OCI-LY3 (cell line): ENCODE measurements at regions not wholly inside any gene's neighbourhood (a gene's known extent, or its start where the extent isn't known, plus 50 kb on each side); places are given as distances from the start of the nearest gene placed in this dataset.

Experiments used
- H2AFZ ChIP-seq: fragments of 200-600, 300-600 bp; shearing (Covaris generic); 2 replicates; pipeline ENCODE4 v1.6.0; 2014; ENCODE audit warnings: antibody characterized with exemption, low read depth, low read length
- H3K27ac ChIP-seq: fragments of 200-600, 300-600 bp; sonication (generic); 2 replicates; pipeline ENCODE4 v1.5.1; 2014; ENCODE audit warnings: mild to moderate bottlenecking, low read length, moderate library complexity, mixed read lengths
- H3K27me3 ChIP-seq: fragments of 200-600, 300-600 bp; sonication (generic); 2 replicates; pipeline ENCODE4 v1.6.1; 2014; ENCODE audit warnings: low read depth, low read length, mixed read lengths
- H3K36me3 ChIP-seq: fragments of 200-600, 300-600 bp; sonication (generic); replicated peaks from 2 replicates; pipeline ENCODE3; 2014; ENCODE audit warnings: low read depth, low read length, mixed read lengths
- H3K4me1 ChIP-seq: fragments of 300-600, 200-600 bp; sonication (generic); 2 replicates; pipeline ENCODE4 v1.6.1; 2014; ENCODE audit warnings: low read length, mixed read lengths
- H3K4me2 ChIP-seq: fragments of 200-600, 300-600 bp; sonication (generic); 2 replicates; pipeline ENCODE4 v1.6.1; 2014; ENCODE audit warnings: low read length, mixed read lengths
- H3K4me3 ChIP-seq: fragments of 300-600, 200-600 bp; sonication (generic); 2 replicates; pipeline ENCODE4 v1.5.1; 2014; ENCODE audit warnings: antibody characterized with exemption, mild to moderate bottlenecking, low read length, moderate library complexity
- H3K79me2 ChIP-seq: fragments of 300-600, 200-600 bp; shearing (Covaris generic); 2 replicates; pipeline ENCODE4 v1.6.1; 2014; ENCODE audit warnings: mild to moderate bottlenecking, low read length, mixed read lengths
- H3K9ac ChIP-seq: fragments of 300-600, 200-600 bp; shearing (Covaris generic); 2 replicates; pipeline ENCODE4 v1.6.0; 2014; ENCODE audit warnings: mild to moderate bottlenecking, low read length, moderate library complexity
- H3K9me3 ChIP-seq: fragments of 200-600, 300-600 bp; shearing (Covaris generic); 2 replicates; pipeline ENCODE4 v1.6.1; 2014; ENCODE audit warnings: low read length, mixed read lengths; ENCODE audit not compliant: insufficient read depth
- H4K20me1 ChIP-seq: fragments of 200-600, 300-600 bp; sonication (generic); 2 replicates; pipeline ENCODE4 v1.6.1; 2016; ENCODE audit warnings: low read length, mixed read lengths; ENCODE audit not compliant: insufficient read depth
- EZH2phosphoT487 ChIP-seq: fragments of 200-600 bp; shearing (Covaris generic); IDR thresholded peaks from 2 replicates; pipeline ENCODE4 v1.6.1; 2018; ENCODE audit warnings: antibody characterized with exemption, mixed run types, low read depth
- TF ChIP-seq, protein P1 (sequence below): fragments of 200-600, 300-600 bp; sonication (generic); IDR thresholded peaks from 2 replicates; pipeline ENCODE4 v1.5.1; 2014; ENCODE audit warnings: antibody characterized with exemption, low read length, low read depth

- peaks cover 45% of the 10 kb centered on the region for H3K4me1 ChIP-seq
- peaks cover 49% of the 10 kb centered on the region for H3K27me3 ChIP-seq
- no peak overlapping the region for H3K9ac ChIP-seq
- H3K36me3 ChIP-seq = no peaks in the 10 kb centered on the region
- peak overlapping the region; percentile 36; the same call in 1 of the 2 replicates for H3K4me2 ChIP-seq
- no peak overlapping the region for H3K4me3 ChIP-seq
- TF ChIP-seq, protein P1, sequence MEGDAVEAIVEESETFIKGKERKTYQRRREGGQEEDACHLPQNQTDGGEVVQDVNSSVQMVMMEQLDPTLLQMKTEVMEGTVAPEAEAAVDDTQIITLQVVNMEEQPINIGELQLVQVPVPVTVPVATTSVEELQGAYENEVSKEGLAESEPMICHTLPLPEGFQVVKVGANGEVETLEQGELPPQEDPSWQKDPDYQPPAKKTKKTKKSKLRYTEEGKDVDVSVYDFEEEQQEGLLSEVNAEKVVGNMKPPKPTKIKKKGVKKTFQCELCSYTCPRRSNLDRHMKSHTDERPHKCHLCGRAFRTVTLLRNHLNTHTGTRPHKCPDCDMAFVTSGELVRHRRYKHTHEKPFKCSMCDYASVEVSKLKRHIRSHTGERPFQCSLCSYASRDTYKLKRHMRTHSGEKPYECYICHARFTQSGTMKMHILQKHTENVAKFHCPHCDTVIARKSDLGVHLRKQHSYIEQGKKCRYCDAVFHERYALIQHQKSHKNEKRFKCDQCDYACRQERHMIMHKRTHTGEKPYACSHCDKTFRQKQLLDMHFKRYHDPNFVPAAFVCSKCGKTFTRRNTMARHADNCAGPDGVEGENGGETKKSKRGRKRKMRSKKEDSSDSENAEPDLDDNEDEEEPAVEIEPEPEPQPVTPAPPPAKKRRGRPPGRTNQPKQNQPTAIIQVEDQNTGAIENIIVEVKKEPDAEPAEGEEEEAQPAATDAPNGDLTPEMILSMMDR = no peak
- TF ChIP-seq EZH2phosphoT487 = no peak
- H3K79me2 ChIP-seq = no peaks in the 10 kb centered on the region
- no peak overlapping the region for H3K27ac ChIP-seq
- no peaks in the 10 kb centered on the region; the same call in 1 of the 2 replicates for H4K20me1 ChIP-seq
- H3K9me3 ChIP-seq = no peaks in the 10 kb centered on the region
- H2AFZ ChIP-seq = no peak overlapping the region
Measured at GRCh38 chr4:138675685-138676084, 339.9 kb upstream of the NOCT start.

DNA sequence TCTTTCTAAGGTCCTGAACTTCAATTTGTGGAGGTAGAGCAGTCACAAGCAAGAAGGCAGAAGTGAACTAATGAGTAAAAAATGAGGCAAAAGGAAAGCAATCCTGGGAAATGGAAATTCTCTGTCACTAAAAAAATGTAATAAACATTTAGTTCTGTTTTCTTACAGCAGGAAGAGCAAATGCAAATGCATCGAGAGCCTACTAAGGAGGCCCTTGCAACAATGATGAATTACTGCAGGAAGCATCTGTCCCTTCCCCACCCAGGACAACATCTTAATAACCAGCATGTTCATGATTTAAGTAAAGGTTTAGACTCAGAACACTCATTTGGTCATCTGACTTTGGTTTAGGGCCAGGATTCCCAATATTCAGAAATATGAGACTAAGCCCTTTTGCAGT lies 341.4 kb upstream of the NOCT start:
- Histone ChIP-seq H3K79me2 (no peaks in the 10 kb centered on the region), H3K27ac (no peak overlapping the region), H3K4me3 (no peak overlapping the region), H3K4me1 (peaks cover 51% of the 10 kb centered on the region), H3K27me3 (peaks cover 45% of the 10 kb centered on the region), H3K9me3 (no peaks in the 10 kb centered on the region), H3K9ac (no peak overlapping the region), H4K20me1 (no peaks in the 10 kb centered on the region; the same call in 1 of the 2 replicates), H3K36me3 (no peaks in the 10 kb centered on the region), H2AFZ (no peak overlapping the region), H3K4me2 (peak overlapping the region; percentile 36)
- TF ChIP-seq, protein P1 = no peak
- TF ChIP-seq EZH2phosphoT487 = no peak

- TF ChIP-seq, protein P1 = no peak
- TF ChIP-seq EZH2phosphoT487 = no peak
- peak overlapping the region; percentile 45; the same call in 1 of the 2 replicates for H3K9ac ChIP-seq
- H2AFZ ChIP-seq = no peak overlapping the region
- H3K27ac ChIP-seq = no peak overlapping the region
- no peaks in the 10 kb centered on the region; the same call in 1 of the 2 replicates for H4K20me1 ChIP-seq
- H3K4me1 ChIP-seq = peaks cover 53% of the 10 kb centered on the region
- peaks cover 40% of the 10 kb centered on the region for H3K27me3 ChIP-seq
- peak overlapping the region; percentile 96 for H3K4me2 ChIP-seq
- peak overlapping the region; percentile 74 for H3K4me3 ChIP-seq
- H3K36me3 ChIP-seq = no peaks in the 10 kb centered on the region
- no peaks in the 10 kb centered on the region for H3K79me2 ChIP-seq
- no peaks in the 10 kb centered on the region for H3K9me3 ChIP-seq
Measured at GRCh38 chr4:138673053-138673452, 342.5 kb upstream of the NOCT start.

DNA sequence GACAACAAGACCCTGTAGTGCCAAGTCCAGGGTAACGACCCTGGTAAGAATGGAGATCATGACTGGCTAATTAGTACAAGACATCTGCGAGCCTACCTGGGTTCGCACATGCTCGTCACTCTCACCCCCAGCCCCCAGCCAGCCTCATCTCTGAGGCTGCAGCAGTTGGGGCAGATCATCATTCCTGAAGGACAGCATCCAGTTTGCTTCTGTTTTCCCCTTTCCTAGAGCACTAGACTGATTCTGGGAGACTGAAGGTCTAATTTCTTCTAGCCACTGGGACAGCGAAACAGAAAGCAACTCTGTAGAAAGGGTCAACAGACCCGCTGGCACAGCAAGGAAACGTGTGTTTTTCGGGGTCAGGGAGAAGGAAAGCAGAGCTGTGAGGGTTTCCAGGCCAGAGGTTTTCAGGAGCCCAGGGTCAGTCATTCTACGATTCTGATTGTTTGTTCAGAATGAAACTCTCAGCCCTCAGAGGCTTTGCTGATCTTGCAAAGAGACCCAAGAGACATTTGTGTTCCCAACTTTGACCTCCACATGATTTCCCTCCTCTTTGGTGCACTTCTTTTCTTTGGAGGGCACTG lies 343.1 kb upstream of the NOCT start:
- no peaks in the 10 kb centered on the region for H3K9me3 ChIP-seq
- no peaks in the 10 kb centered on the region; the same call in 1 of the 2 replicates for H4K20me1 ChIP-seq
- no peaks in the 10 kb centered on the region for H3K79me2 ChIP-seq
- peak overlapping the region; percentile 45 for H3K9ac ChIP-seq
- peaks cover 34% of the 10 kb centered on the region for H3K27me3 ChIP-seq
- H3K4me2 ChIP-seq = peak overlapping the region; percentile 96
- peaks cover 53% of the 10 kb centered on the region for H3K4me1 ChIP-seq
- H2AFZ ChIP-seq = no peak overlapping the region
- peak overlapping the region; percentile 74 for H3K4me3 ChIP-seq
- TF ChIP-seq, protein P1 = no peak
- no peak for TF ChIP-seq EZH2phosphoT487
- H3K36me3 ChIP-seq = no peaks in the 10 kb centered on the region
- no peak overlapping the region for H3K27ac ChIP-seq
